HEK293 (cell line): ENCODE measurements at regions not wholly inside any gene's neighbourhood (a gene's known extent, or its start where the extent isn't known, plus 50 kb on each side); places are given as distances from the start of the nearest gene placed in this dataset.

Experiments
- BCL11A ChIP-seq: fragments of 450-650 bp; formaldehyde crosslinking; IDR thresholded peaks from 2 replicates; pipeline ENCODE4 v1.5.1; 2016; ENCODE audit warnings: low read depth, missing biosample characterization, missing genetic modification characterization
- ZNF112 ChIP-seq: fragments of 450-650 bp; formaldehyde crosslinking; IDR thresholded peaks from 2 replicates; pipeline ENCODE4 v1.5.0; 2017; ENCODE audit warnings: missing biosample characterization, missing genetic modification characterization
- ZNF350 ChIP-seq: fragments of 450-650 bp; formaldehyde crosslinking; IDR thresholded peaks from 2 replicates; pipeline ENCODE4 v1.5.0; 2017; ENCODE audit warnings: missing biosample characterization, mild to moderate bottlenecking, missing genetic modification characterization
- TF ChIP-seq, protein P1 (sequence below): fragments of 450-650 bp; formaldehyde crosslinking; IDR thresholded peaks from 2 replicates; pipeline ENCODE4 v1.5.1; 2016; ENCODE audit warnings: missing biosample characterization, missing genetic modification characterization

DNA sequence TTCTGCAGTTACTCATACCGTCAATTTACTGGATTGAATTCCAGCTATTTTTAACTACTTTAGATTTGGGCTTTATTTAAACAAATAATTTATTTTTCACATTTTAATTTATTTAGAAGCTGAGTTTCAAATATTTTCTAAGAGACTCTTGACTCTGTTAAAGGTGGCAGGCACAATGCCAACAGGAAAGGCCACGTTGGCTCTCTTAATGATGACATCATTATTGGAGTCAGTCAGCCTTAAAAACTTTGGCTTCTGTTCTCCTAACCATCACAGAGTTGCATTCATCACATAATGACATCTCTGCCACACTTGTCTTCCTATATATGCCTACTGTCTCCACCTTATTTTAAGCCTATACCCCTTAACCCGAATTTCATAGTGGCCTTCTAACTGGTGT, 172.3 kb upstream of the PLPPR1 start:
- no peak for TF ChIP-seq BCL11A (tag by site-specific recombination)
- TF ChIP-seq ZNF350 (tag by site-specific recombination) = no peak
- TF ChIP-seq, protein P1, sequence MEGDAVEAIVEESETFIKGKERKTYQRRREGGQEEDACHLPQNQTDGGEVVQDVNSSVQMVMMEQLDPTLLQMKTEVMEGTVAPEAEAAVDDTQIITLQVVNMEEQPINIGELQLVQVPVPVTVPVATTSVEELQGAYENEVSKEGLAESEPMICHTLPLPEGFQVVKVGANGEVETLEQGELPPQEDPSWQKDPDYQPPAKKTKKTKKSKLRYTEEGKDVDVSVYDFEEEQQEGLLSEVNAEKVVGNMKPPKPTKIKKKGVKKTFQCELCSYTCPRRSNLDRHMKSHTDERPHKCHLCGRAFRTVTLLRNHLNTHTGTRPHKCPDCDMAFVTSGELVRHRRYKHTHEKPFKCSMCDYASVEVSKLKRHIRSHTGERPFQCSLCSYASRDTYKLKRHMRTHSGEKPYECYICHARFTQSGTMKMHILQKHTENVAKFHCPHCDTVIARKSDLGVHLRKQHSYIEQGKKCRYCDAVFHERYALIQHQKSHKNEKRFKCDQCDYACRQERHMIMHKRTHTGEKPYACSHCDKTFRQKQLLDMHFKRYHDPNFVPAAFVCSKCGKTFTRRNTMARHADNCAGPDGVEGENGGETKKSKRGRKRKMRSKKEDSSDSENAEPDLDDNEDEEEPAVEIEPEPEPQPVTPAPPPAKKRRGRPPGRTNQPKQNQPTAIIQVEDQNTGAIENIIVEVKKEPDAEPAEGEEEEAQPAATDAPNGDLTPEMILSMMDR (tag by site-specific recombination) = no peak
- no peak for TF ChIP-seq ZNF112
